H1 (cell line): ENCODE measurements at regions not wholly inside any gene's neighbourhood (a gene's known extent, or its start where the extent isn't known, plus 50 kb on each side); places are given as distances from the start of the nearest gene placed in this dataset.

ENCODE experiments used
- ASH2L ChIP-seq: fragments of 200-600, 300-600 bp; sonication (generic); IDR thresholded peaks from one replicate; pipeline ENCODE4 v1.7.1; 2017; ENCODE audit warnings: low read length
- CHD2 ChIP-seq: IDR thresholded peaks from 2 replicates; pipeline ENCODE4 v1.6.1; 2012; ENCODE audit warnings: low read length, improper control_type of control experiment
- GTF2F1 ChIP-seq: IDR thresholded peaks from 2 replicates; pipeline ENCODE4 v1.6.1; 2012; ENCODE audit warnings: low read depth, low read length, improper control_type of control experiment, borderline replicate concordance
- JUND ChIP-seq: IDR thresholded peaks from 2 replicates; pipeline ENCODE4 v1.6.1; 2011; ENCODE audit warnings: mild to moderate bottlenecking, improper control_type of control experiment, low read length
- KDM4A ChIP-seq: IDR thresholded peaks from one replicate; pipeline ENCODE4 v1.7.1; 2012; ENCODE audit warnings: low read depth, mild to moderate bottlenecking, moderate library complexity, low read length, inconsistent platforms; ENCODE audit not compliant: severe bottlenecking
- MAFK ChIP-seq: IDR thresholded peaks from 2 replicates; pipeline ENCODE4 v1.6.1; 2012; ENCODE audit warnings: low read depth, mild to moderate bottlenecking, improper control_type of control experiment, low read length
- MAX ChIP-seq: IDR thresholded peaks from 2 replicates; pipeline ENCODE4 v1.6.1; 2012; ENCODE audit warnings: inconsistent platforms
- SIX5 ChIP-seq: IDR thresholded peaks from 2 replicates; pipeline ENCODE4 v1.6.1; 2011; ENCODE audit warnings: mild to moderate bottlenecking, low read depth, low read length
- SP2 ChIP-seq: IDR thresholded peaks from 2 replicates; pipeline ENCODE4 v1.6.1; 2012; ENCODE audit warnings: mild to moderate bottlenecking, low read length, inconsistent platforms
- SRF ChIP-seq: IDR thresholded peaks from 2 replicates; pipeline ENCODE4 v1.6.1; 2011; ENCODE audit warnings: mild to moderate bottlenecking, low read depth, low read length, moderate library complexity
- TAF1 ChIP-seq: IDR thresholded peaks from 2 replicates; pipeline ENCODE4 v1.6.1; 2011; ENCODE audit warnings: mild to moderate bottlenecking, low read depth, low read length
- TCF12 ChIP-seq: IDR thresholded peaks from 2 replicates; pipeline ENCODE4 v1.6.1; 2011; ENCODE audit warnings: low read depth, mild to moderate bottlenecking, low read length

GRCh38 chr10:125284875-125285597 lies 124.7 kb upstream of the CTBP2 start (continued):
- TF ChIP-seq SRF, result no peak
- no peak for TF ChIP-seq JUND
- no peak for TF ChIP-seq MAFK
- TF ChIP-seq KDM4A, result no peak
- TF ChIP-seq SP2, result no peak
- TF ChIP-seq GTF2F1, result no peak
- TF ChIP-seq SIX5, result peak; percentile 39; the same call in 1 of the 2 replicates
- TF ChIP-seq TCF12, result no peak
- peak; percentile 53 for TF ChIP-seq MAX
- TF ChIP-seq TAF1, result no peak
- TF ChIP-seq CHD2, result no peak
- TF ChIP-seq ASH2L, result no peak
